ENCODE measurements at regions not wholly inside any gene's neighbourhood (a gene's known extent, or its start where the extent isn't known, plus 50 kb on each side); places are given as distances from the start of the nearest gene placed in this dataset.
"Not testable (repeated sequence)": the region's sequence is repeated elsewhere in the genome, so short reads cannot be mapped to it uniquely, and the experiment has no call there.

GRCh38 chr5:84961193-84961592, 576.5 kb upstream of the EDIL3 start:
- no peak for DNase-seq

DNA sequence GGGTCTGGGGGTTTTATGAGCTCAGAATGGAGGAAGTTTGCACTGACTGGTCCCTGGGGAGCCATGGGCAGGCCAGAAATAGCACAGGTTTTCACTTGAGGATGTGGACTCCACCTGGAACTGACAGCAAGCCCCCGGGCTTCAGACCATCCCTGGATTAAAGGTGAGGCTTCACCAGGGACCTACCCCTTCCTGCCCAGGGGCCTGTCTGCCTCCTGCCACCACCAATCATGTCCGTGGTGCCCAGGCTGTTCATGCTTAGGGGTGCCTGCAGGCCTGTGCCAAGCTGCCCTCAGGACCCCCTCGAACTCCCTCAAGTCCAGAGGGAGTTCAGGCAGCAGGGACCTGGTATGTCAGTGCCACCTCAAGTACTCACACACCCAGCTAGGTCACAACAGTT, 577.2 kb upstream of the EDIL3 start:
- no peak for DNase-seq

DNA sequence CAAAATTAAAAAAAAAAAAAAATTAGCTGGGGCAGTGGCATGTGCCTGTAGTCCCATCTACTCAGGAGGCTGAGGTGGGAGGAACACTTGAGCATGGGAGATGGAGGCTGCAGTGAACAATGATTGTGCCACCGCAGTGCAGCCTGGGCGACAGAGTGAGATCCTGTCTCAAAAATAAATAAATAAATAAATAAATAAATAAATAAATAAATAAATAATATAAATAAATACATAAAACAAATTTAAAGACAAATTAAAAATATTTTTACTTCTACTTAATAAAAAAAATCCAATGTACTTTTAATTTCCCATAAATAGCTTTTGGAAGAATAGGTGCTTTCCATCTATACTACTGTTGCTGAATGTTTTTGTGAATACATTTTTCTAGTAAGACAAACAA, 598.4 kb upstream of the EDIL3 start:
- no peak for DNase-seq

- DNase-seq, result no peak
Observed at GRCh38 chr5:84985148-84985547, 600.5 kb upstream of the EDIL3 start.

DNA sequence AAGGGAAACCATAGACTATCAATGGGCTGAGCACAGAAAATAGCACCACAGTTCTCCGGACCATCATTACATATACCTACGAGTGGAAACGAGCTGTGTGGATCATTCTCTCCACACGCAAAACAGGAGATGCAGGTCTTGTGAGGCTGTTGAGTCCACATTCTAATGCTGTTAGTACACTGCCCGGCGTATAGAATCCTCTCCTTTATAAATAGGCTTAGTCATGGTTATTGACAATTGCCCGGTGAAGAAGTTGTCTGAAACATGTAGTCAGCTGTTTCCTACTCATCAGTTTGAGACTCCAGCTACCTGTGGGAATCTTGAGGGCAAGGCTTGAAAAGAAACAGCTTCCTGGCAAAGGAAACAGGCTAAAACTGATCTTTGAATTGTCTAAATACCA, 602.0 kb upstream of the EDIL3 start:
- no peak for DNase-seq

- DNase-seq, result no peak
Observed at GRCh38 chr5:85000671-85001070, 616.0 kb upstream of the EDIL3 start.

GRCh38 chr5:85002026-85002425, 617.3 kb upstream of the EDIL3 start:
- not testable (repeated sequence) for DNase-seq

GRCh38 chr5:85010014-85010562, 625.4 kb upstream of the EDIL3 start:
- DNase-seq, result no peak

GRCh38 chr5:85017261-85017660, 632.6 kb upstream of the EDIL3 start:
- DNase-seq, result no peak

DNA sequence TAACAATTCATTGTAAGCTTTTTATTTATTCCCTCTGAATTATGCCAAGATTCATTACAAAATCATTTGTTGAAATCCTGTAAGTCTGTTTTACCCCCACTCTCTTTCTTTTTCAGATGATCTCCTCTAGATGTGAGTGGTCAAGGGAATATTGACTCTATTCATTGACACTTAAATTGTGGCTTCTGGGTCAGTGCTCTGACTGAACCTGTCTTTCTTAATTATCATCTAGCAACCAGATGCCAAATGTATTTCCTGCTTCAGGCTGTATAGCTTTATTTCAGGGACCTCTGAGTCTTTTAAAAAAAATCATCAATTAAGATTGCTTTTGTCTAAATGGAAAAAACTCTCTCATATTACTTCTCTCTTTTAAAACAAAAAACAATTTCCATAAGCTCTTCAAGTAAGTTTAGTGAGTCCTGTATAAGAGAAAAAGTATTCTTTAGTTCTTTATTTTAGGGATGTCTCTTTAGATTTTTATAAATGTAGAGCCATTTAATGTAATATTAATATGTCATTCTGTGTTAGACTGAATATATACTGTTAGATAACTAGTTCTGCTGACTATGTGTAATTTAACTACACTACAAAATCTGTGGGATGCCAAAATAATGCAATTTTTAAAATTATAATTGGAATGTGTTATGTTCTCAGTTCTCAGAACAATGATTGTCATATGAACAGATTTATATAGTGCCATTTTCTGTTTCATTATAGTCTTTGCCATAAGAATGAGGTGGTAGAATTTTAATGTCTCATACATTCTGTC, 645.8 kb upstream of the EDIL3 start:
- no peak for DNase-seq

GRCh38 chr5:85049020-85049419, 664.3 kb upstream of the EDIL3 start:
- peak; percentile 1 to 2 for DNase-seq

DNA sequence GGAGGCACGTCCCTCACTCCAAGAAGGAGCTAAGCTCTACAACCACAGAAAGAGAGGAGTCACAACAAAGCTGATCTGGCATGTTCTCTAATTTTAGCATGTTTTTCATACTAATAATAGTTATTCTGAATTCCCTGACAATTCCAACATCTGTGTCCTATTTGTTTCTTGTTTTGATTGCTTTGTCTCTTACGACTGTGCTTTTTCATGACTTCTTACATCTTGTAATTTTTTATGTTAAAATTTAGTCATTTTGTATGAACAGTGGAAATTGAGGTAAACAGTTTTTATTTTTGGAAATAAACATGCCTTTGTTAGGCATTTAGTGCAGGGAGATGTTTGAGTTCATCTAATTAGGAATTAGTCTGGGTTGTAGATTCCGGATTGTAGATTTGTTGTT, 668.1 kb upstream of the EDIL3 start:
- DNase-seq, result no peak

GRCh38 chr5:85069659-85070640, 685.3 kb upstream of the EDIL3 start:
- no peak for DNase-seq

- DNase-seq, result no peak
Observed at GRCh38 chr5:85077581-85077980, 692.9 kb upstream of the EDIL3 start.

- no peak for DNase-seq
Observed at GRCh38 chr5:85096421-85096820, 711.7 kb upstream of the EDIL3 start.

DNA sequence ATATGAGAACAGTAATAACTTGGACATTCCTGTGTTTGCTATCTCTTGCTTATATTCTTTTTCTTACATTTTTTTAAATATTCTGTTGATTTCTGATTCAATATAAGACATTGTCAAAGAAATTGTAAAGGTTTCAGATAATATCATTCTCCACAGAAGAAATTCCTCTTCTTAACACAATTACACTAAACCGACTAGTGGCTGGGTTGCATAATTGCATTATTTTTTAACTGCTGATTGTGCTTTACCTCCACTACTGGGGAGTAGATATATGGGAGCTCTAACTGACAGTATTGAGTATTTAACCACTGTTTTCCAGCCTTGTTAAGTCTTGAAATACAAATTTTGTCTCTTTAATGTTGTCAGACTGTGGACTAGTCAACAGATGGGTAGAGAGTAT, 723.8 kb upstream of the EDIL3 start:
- no peak for DNase-seq

DNA sequence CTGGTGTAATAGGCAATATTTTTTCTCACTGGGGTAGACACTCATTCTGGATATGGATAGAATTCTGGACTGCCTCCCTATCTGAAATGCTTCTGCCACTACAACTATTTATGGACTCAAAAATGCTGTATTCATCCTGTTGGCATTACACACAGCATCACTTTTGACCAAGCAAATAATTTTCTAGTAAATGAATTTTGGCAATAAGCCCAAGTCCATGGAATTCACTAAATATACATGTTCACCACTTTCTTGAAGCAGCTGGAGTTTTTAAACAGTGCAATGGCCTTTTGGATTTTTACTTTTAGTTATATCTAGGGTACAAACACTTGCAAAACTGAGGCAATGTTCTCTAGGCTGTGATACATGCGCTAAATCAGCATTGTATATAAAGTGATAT, 724.9 kb upstream of the EDIL3 start:
- no peak for DNase-seq

- DNase-seq, result no peak
Observed at GRCh38 chr5:85132269-85132668, 747.6 kb upstream of the EDIL3 start.

DNA sequence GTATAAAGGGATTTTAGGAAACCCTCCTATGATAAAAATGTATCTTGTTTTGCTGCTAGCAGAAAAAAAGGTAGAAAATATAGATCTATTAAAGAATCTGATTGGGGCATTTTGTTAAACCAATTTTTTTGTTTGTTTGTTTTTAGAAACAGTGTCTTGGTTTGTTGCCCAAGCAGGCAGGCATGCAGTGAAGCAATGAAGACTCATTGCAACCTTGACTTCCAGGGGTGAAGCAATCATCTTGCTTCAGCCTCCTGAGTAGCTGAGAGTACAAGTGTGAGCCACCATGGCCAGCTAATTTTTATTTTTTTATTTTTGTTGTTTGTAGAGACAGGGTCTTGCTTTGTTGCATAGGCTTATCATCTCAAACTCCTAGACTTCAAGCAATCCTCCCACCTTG, 755.8 kb upstream of the EDIL3 start:
- DNase-seq, result no peak

- no peak for DNase-seq
Observed at GRCh38 chr5:85143138-85143537, 758.5 kb upstream of the EDIL3 start.

- DNase-seq, result no peak
Observed at GRCh38 chr5:85148701-85149100, 764.0 kb upstream of the EDIL3 start.

- no peak for DNase-seq
Observed at GRCh38 chr5:85159395-85159794, 774.7 kb upstream of the EDIL3 start.

- DNase-seq, result no peak
Observed at GRCh38 chr5:85168474-85168873, 783.8 kb upstream of the EDIL3 start.

DNA sequence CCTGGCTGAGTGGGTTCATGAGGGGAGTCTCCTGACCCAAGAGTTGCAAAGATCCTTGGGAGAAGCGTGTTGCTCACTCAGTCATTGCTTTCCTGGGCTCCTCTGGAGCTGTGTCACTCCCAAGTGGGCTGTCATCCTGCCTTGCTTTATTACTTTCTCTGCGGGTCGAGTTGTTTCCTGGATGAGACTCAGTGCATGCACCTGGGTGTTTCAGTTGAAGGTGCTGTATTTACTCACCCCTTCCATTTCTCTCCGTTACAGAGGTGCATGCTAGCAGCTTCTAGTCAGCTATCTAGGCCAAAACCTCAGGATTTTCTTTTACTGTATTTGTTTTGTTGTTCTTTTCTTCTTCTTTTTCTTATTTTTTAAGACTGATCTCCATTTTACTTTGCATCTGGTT, 785.5 kb upstream of the EDIL3 start:
- no peak for DNase-seq

Measured in inflammatory macrophage treated with lipopolysaccharide for 1 hour (primary cell).